ENCODE measurements at regions not wholly inside any gene's neighbourhood (a gene's known extent, or its start where the extent isn't known, plus 50 kb on each side); places are given as distances from the start of the nearest gene placed in this dataset.
A peak's percentile ranks its signal among the peaks of the same experiment; 100 is the strongest.
"Not testable (repeated sequence)": the region's sequence is repeated elsewhere in the genome, so short reads cannot be mapped to it uniquely, and the experiment has no call there.

- in situ Hi-C loops (cut with MboI; ENCODE audit: low pct_unique_long_range_greater_than_20kb in 2 of 9, low sequenced_read_pairs in 9 of 9, unreplicated experiment in 9 of 9): no loop called here
- WGBS, 10 experiments: 0 to 43% (median 29%) methylated on average over 1 of the region's 1 CpG; no CpG with 5 or more reads in 2 of the 10 experiments
These were observed 794.9 kb upstream of the ARRDC3 start for GRCh38 chr5:92177926-92178487.

GRCh38 chr5:92163906-92164305, 780.8 kb upstream of the ARRDC3 start:
- no peak for ATAC-seq (replicated peaks in 6 of 8)
- WGBS, 10 experiments: 0 to 100% (median 75%) methylated on average over 1 to 2 of the region's 2 CpGs; no CpG with 5 or more reads in 1 of the 10 experiments
- H3K4me3 ChIP-seq: no peak overlapping the region
- in situ Hi-C loops (cut with MboI; ENCODE audit: low pct_unique_long_range_greater_than_20kb in 2 of 9, low sequenced_read_pairs in 9 of 9, unreplicated experiment in 9 of 9): no loop called here
- H3K27ac ChIP-seq: no peak overlapping the region
- H3K4me1 ChIP-seq (replicated peaks in 1 of 2): no peaks in the 10 kb centered on the region

More at GRCh38 chr5:92177926-92178487, 794.9 kb upstream of the ARRDC3 start:
- no peak overlapping the region for H3K4me3 ChIP-seq
- H3K27ac ChIP-seq: no peak overlapping the region
- H3K4me1 ChIP-seq (replicated peaks in 1 of 2): no peaks in the 10 kb centered on the region
- ATAC-seq (replicated peaks in 6 of 8): no peak

- peak in 5 of 8 experiments; percentile 71 to 95 (median 84) for ATAC-seq (replicated peaks in 6 of 8)
- H3K4me1 ChIP-seq (replicated peaks in 1 of 2): peaks cover 13 to 71% of the 10 kb centered on the region in 2 donors
- H3K4me3 ChIP-seq: no peak overlapping the region
- H3K27ac ChIP-seq: peak overlapping the region; percentile 11 to 62
- in situ Hi-C loops (cut with MboI; ENCODE audit: low pct_unique_long_range_greater_than_20kb in 2 of 9, low sequenced_read_pairs in 9 of 9, unreplicated experiment in 9 of 9): no loop called here
- 0 to 22% (median 20%) methylated on average over 1 to 2 of the region's 2 CpGs; no CpG with 5 or more reads in 1 of the 10 experiments for WGBS, 10 experiments
These were observed 764.7 kb upstream of the ARRDC3 start for GRCh38 chr5:92147798-92148197.

GRCh38 chr5:92147266-92147665, 764.1 kb upstream of the ARRDC3 start:
- peaks cover 13 to 67% of the 10 kb centered on the region in 2 donors for H3K4me1 ChIP-seq (replicated peaks in 1 of 2)
- peak in 5 of 8 experiments; percentile 52 to 80 (median 60) for ATAC-seq (replicated peaks in 6 of 8)
- peak overlapping the region; percentile 11 to 62 for H3K27ac ChIP-seq
- no peak overlapping the region for H3K4me3 ChIP-seq
- in situ Hi-C loops (cut with MboI; ENCODE audit: low pct_unique_long_range_greater_than_20kb in 2 of 9, low sequenced_read_pairs in 9 of 9, unreplicated experiment in 9 of 9): no loop called here
- WGBS, 10 experiments: 0 to 40% (median 8%) methylated on average over 1 to 3 of the region's 3 CpGs; no CpG with 5 or more reads in 2 of the 10 experiments

GRCh38 chr5:92145852-92146251, 762.7 kb upstream of the ARRDC3 start:
- H3K27ac ChIP-seq: no peak overlapping the region
- in situ Hi-C loops (cut with MboI; ENCODE audit: low pct_unique_long_range_greater_than_20kb in 2 of 9, low sequenced_read_pairs in 9 of 9, unreplicated experiment in 9 of 9): no loop called here
- peaks cover 13 to 60% of the 10 kb centered on the region in 2 donors for H3K4me1 ChIP-seq (replicated peaks in 1 of 2)
- no peak for ATAC-seq (replicated peaks in 6 of 8)
- H3K4me3 ChIP-seq: no peak overlapping the region
- 0 to 86% (median 44%) methylated on average over 1 to 3 of the region's 3 CpGs for WGBS, 10 experiments

- WGBS, 10 experiments: 0 to 81% (median 60%) methylated on average over 2 to 3 of the region's 3 CpGs; no CpG with 5 or more reads in 2 of the 10 experiments
- Histone ChIP-seq H3K27ac (no peak overlapping the region), H3K4me3 (no peak overlapping the region), H3K4me1 (replicated peaks in 1 of 2) (peaks cover 13 to 60% of the 10 kb centered on the region in 2 donors)
- in situ Hi-C loops (cut with MboI; ENCODE audit: low pct_unique_long_range_greater_than_20kb in 2 of 9, low sequenced_read_pairs in 9 of 9, unreplicated experiment in 9 of 9): no loop called here
- no peak for ATAC-seq (replicated peaks in 6 of 8)
These were observed 761.7 kb upstream of the ARRDC3 start for GRCh38 chr5:92144824-92145223.

- ATAC-seq (replicated peaks in 6 of 8): peak in 3 of 8 experiments; percentile 76 to 88 (median 80)
- Histone ChIP-seq H3K4me1 (replicated peaks in 1 of 2) (peaks cover 0 to 13% of the 10 kb centered on the region in 2 donors), H3K27ac (peak overlapping the region in 1 of 2 donors; percentile 12)
- H3K4me3 ChIP-seq; in situ Hi-C loops (cut with MboI; ENCODE audit: low pct_unique_long_range_greater_than_20kb in 2 of 9, low sequenced_read_pairs in 9 of 9, unreplicated experiment in 9 of 9): not testable (repeated sequence)
- 6 to 100% (median 71%) methylated on average over 1 to 5 of the region's 5 CpGs; no CpG with 5 or more reads in 1 of the 10 experiments for whole genome bisulfite sequencing, 10 experiments
These were observed 749.3 kb upstream of the ARRDC3 start for GRCh38 chr5:92132294-92132908.

GRCh38 chr5:92126182-92126581, 743.1 kb upstream of the ARRDC3 start:
- in situ Hi-C loops (cut with MboI; ENCODE audit: low pct_unique_long_range_greater_than_20kb in 2 of 9, low sequenced_read_pairs in 9 of 9, unreplicated experiment in 9 of 9): no loop called here
- H3K4me1 ChIP-seq (replicated peaks in 1 of 2): no peaks in the 10 kb centered on the region
- no peak overlapping the region for H3K4me3 ChIP-seq
- ATAC-seq (replicated peaks in 6 of 8): no peak
- no peak overlapping the region for H3K27ac ChIP-seq
- 0 to 100% (median 80%) methylated on average over 1 of the region's 1 CpG; no CpG with 5 or more reads in 1 of the 10 experiments for WGBS, 10 experiments

- Histone ChIP-seq H3K4me1 (replicated peaks in 1 of 2) (peaks cover 0 to 7% of the 10 kb centered on the region in 2 donors), H3K4me3 (no peak overlapping the region), H3K27ac (no peak overlapping the region)
- 60 to 100% (median 80%) methylated on average over 1 of the region's 1 CpG; no CpG with 5 or more reads in 5 of the 10 experiments for WGBS, 10 experiments
- peak in 1 of 8 experiments; percentile 17 for ATAC-seq (replicated peaks in 6 of 8)
- in situ Hi-C loops (cut with MboI; ENCODE audit: low pct_unique_long_range_greater_than_20kb in 2 of 9, low sequenced_read_pairs in 9 of 9, unreplicated experiment in 9 of 9): no loop called here
These were observed 736.0 kb upstream of the ARRDC3 start for GRCh38 chr5:92119110-92119509.

- no peak overlapping the region for H3K27ac ChIP-seq
- H3K4me1 ChIP-seq (replicated peaks in 1 of 2): peaks cover 0 to 5% of the 10 kb centered on the region in 2 donors
- in situ Hi-C loops (cut with MboI; ENCODE audit: low pct_unique_long_range_greater_than_20kb in 2 of 9, low sequenced_read_pairs in 9 of 9, unreplicated experiment in 9 of 9): no loop called here
- H3K4me3 ChIP-seq: no peak overlapping the region
- 0 to 100% (median 67%) methylated on average over 1 of the region's 1 CpG; no CpG with 5 or more reads in 3 of the 10 experiments for WGBS, 10 experiments
- ATAC-seq (replicated peaks in 6 of 8): no peak
These were observed 723.7 kb upstream of the ARRDC3 start for GRCh38 chr5:92106808-92107207.

GRCh38 chr5:92104126-92104525, 721.0 kb upstream of the ARRDC3 start:
- Histone ChIP-seq H3K4me3 (no peak overlapping the region), H3K4me1 (replicated peaks in 1 of 2) (peaks cover 0 to 5% of the 10 kb centered on the region in 2 donors), H3K27ac (no peak overlapping the region)
- in situ Hi-C loops (cut with MboI; ENCODE audit: low pct_unique_long_range_greater_than_20kb in 2 of 9, low sequenced_read_pairs in 9 of 9, unreplicated experiment in 9 of 9): no loop called here
- ATAC-seq (replicated peaks in 6 of 8): no peak

- no peak overlapping the region for H3K4me3 ChIP-seq
- in situ Hi-C loops (cut with MboI; ENCODE audit: low pct_unique_long_range_greater_than_20kb in 2 of 9, low sequenced_read_pairs in 9 of 9, unreplicated experiment in 9 of 9): no loop called here
- peaks cover 0 to 5% of the 10 kb centered on the region in 2 donors for H3K4me1 ChIP-seq (replicated peaks in 1 of 2)
- 0 to 100% (median 75%) methylated on average over 1 to 3 of the region's 3 CpGs; no CpG with 5 or more reads in 2 of the 10 experiments for WGBS, 10 experiments
- no peak overlapping the region for H3K27ac ChIP-seq
- no peak for ATAC-seq (replicated peaks in 6 of 8)
These were observed 719.2 kb upstream of the ARRDC3 start for GRCh38 chr5:92102313-92102712.

- Histone ChIP-seq H3K4me1 (replicated peaks in 1 of 2) (no peaks in the 10 kb centered on the region), H3K4me3 (no peak overlapping the region), H3K27ac (no peak overlapping the region)
- in situ Hi-C loops (cut with MboI; ENCODE audit: low pct_unique_long_range_greater_than_20kb in 2 of 9, low sequenced_read_pairs in 9 of 9, unreplicated experiment in 9 of 9): no loop called here
- no peak for ATAC-seq (replicated peaks in 6 of 8)
- 0 to 83% (median 20%) methylated on average over 1 of the region's 1 CpG; no CpG with 5 or more reads in 3 of the 10 experiments for WGBS, 10 experiments
These were observed 709.1 kb upstream of the ARRDC3 start for GRCh38 chr5:92092239-92092638.
